ENCODE measurements at regions not wholly inside any gene's neighbourhood (a gene's known extent, or its start where the extent isn't known, plus 50 kb on each side); places are given as distances from the start of the nearest gene placed in this dataset.
"Not testable (repeated sequence)": the region's sequence is repeated elsewhere in the genome, so short reads cannot be mapped to it uniquely, and the experiment has no call there.

DNA sequence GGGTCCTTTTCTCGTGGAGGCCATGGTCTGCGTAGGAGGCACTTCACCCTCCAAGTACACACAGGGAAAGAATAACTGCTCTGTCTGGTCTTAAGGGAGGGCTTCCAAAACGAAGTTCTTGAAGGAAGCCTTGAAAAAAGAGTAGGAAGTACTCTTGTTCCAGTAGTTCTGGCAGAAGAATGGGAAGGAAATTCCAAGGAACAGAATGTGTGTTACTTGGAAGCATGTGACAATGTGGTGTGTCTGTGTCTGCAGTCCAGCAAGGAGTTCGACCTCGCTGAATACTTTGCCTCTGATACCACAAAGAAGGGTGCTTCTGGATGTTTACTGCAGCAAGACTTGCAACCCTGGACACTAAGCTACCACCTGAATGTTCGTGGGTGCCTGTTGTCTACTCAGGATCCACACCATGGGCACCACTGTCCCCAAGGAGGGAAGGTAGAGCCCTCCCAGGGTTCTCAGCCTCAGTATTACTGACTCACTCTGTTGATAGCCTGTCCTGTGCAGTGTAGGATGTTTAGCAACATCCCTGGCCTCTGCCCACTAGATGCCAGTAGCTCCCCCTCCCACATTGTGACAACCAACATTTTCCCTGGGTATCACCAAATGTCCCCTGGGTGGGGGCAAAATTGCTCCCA, 471.6 kb upstream of the CDH4 start:
- no peak for DNase-seq

DNA sequence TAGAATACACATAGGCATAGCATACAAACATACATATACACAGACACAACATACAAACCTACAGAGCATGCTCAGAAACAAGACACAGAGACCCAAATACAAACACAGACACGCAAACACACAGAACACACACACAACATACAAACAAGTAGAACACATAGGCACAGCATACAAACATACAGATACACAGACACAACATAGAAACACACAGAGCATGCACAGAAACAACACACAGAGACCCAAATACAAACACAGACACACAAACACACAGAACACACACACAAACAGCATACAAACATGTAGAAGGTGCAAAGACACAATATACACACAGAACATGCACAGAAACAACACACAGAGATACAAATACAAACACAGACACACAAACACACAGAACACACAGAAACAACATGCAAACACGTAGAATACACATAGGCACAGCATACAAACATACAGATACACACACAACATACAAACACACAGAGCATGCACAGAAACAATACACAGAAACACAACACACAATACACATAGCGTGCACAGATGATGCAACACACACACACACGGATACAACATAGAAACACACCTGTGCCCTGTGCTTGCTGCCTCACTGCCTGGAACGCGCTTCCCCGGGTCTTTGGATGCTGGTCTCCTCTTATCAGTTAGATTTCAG, 469.0 kb upstream of the CDH4 start:
- no peak for DNase-seq

DNA sequence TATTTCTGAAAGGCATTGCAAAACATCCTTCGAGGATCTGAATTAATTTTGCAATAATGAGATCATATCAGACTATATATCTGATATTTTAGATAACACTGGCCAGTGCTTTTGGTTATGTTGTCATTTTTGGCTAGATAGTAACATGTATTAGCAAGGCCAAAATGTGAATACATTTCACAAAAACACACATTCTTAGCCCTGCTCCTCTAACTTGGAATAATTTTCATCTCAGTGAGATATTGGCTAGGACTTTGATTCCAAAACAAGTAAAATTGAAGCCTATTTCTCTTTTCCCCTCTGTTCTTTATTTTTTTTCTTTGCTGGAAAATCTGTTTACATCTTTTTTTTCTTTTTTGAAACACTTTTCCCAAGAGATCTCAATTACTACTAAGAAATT, 466.8 kb upstream of the CDH4 start:
- no peak for DNase-seq

DNA sequence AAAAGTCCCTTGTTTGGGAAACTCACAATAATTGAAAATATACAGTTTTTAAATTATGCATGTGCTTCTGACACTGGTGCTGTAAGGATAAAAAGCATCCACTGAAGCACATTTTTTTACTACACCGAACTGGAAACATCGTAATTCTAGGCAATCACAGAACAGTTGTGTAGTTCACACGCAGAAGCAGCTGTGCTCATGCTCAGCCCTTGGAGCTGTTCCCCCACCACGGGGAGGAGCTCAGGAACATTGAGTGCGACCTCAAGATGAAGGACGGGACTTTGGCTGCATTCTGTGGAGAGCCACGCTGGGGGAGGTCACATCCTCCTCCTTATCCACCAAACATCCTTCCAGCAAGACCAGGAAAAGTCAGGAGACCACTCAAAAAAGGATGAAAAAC, 466.3 kb upstream of the CDH4 start:
- DNase-seq = no peak

DNA sequence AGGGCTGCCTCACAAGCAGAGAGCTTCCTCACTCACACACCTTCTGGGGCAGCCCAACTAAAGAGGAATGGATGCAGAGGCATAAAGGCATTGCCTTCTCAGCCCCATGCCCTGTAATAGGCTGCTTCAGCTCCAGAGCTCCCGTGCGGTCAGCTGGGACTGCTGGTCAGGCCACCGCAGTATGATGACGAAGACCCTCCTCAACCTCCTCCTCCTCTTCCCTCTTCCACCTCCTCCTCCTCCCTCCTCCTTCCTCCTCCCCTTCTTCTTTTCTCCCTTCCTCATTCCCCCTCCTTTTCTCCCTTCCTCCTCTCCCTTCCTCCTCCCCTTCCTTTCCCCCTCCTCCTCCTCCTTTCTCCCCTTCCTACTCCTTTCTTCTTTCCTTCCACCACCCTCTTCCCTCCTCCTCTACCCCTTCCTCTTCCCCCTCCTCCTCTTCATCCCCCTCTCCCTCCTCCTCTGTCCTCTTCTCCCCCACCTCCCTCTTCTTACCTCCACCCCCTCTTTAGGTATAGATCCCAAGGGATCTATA, 465.3 kb upstream of the CDH4 start:
- DNase-seq = no peak

DNA sequence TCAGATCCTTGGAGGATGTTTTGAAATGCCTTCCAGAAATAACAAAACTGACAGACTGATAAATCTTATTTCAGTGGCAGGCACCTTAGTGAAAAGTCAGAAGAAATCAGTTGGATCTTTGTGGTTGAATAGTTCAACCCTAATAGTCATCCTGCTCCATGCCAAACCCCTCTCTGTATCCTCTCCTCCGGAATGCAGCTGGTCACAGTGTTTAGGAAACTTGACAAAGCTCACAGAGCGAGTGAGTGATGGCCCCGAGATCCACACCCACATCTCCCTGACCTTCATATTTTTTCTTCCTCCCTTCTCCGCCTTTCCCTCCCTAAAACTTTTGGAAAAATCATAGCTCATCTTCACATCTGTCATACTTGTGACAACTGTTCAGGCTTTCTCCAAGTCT, 464.8 kb upstream of the CDH4 start:
- no peak for DNase-seq

DNA sequence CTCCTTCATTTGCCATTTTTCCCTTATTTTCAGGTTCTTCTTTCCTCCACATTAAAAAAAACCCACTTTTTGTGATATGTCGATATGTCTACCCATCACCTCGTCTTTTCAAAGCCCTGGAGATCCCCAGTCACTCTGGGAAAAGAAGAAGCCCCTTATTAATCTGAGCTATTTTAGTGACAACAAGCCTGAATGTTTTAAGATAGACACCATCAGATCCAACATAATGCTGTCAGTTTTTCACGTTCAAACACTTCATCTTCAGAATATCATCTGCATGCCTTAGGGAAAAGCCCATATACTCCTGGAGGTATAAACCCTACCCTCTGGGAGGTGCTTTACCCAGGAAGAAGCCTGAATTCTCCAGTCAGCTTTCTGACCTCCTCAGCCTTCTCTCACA, 464.0 kb upstream of the CDH4 start:
- DNase-seq = no peak

DNA sequence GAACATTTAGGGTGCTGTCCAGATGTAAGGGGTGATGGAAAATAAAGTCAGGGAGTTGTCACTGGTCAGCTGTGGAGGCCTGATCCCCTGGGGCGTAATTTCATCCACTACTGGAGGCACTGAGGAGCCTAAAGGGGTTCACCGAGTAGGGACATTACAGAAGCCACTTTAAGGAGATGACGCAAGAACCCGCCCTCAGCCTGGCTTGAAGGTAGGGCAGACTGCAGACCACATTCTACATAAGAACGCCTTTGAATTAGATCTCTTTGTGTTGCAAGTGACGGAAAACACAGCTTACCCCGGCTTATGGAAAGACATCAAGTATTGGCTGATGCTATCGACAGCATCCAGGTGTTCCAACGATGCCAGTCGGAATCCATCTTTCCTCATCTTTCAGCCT, 462.7 kb upstream of the CDH4 start:
- no peak for DNase-seq

DNA sequence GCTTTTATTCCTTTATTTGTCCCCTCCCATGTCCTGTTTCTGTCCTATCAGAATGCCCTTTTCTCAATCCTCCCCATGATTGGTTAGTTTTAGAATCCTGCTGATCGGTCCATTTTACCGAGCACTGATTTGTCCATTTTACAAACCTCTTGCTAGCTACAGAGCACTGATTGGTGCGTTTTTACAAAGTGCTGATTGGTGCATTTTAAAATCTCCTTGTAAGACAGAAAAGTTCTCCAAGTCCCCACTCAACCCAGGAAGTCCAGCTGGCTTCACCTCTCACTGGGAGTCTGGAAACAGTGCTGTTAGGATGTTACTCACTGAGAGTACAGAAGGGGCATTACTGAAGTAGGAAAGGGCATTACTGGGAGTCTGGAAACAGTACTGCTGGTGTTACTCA, 461.7 kb upstream of the CDH4 start:
- DNase-seq = not testable (repeated sequence)

DNA sequence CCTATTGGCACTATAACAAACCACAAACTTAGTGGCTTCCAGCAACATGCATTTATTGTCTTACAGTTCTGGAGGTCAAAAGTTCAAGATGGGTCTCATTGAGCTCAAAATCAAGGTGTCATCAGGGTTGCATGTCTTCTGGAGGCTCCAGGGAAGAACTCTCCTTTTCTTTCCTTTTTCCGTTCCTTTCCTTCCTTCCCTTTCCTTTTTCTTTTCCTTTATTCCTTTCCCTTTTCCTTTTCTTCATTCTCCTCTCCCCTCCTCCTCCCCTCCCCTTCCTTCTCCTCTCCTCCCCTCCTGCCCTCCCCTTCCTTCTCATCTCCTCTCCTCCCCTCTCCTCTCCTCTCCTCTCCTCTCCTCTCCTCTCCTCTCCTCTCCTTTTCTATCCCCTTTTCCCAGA, 460.2 kb upstream of the CDH4 start:
- no peak for DNase-seq

DNA sequence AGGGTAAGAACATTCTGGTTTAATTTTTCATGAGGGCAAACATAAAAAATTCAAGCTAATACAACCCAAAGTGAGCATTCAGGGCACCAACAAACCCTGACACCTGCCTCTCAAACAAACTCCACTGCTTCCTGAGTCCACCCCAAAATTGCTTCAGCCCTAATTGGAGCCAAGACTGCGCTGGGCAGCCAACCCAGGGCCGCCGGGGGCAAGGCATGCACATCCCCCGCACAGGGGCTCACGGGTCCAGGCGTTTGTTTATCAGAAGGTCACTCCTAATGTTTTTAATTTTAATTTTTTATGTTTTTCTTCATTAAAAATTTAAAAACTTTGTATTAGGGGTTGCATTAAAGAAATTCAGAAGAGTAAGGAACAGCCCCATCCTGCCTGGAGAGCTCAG, 459.1 kb upstream of the CDH4 start:
- DNase-seq = no peak

DNA sequence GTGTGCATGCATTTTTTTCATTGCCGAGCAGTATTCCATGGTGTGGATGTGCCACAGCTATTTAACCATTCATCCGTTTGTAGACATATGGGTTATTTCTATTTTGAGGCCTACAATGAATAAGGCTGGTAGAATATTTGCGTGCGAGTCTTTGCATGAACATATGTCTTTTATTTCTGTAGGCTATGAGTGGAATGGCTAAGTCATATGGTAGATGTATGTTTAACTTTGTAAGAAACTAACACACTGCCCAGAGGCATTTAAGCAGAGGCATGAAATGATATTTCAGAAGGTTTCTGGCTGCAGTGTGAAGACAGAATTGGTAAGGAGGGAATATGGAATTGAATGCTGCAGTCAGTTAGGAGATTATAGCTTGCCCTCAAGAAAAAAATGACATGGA, 457.4 kb upstream of the CDH4 start:
- no peak for DNase-seq

DNA sequence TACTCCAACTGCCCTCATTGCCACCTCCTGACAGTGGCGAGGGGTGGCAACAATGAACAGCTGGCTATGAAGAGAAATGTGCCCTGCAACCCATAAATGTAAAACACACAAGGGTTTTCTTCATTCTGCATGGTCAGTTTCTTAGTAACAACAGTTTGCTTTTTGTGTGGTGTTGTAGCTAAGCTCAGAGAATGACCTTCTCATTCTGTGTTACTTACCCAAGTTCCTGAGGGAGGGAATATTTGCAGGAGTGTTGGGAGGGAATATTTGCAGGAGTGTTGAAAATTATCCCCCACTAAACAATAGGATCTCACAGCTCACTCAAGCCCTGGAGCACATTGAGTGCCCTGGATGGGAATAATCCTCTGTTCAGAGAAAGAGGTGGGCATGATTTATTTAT, 456.4 kb upstream of the CDH4 start:
- no peak for DNase-seq

DNA sequence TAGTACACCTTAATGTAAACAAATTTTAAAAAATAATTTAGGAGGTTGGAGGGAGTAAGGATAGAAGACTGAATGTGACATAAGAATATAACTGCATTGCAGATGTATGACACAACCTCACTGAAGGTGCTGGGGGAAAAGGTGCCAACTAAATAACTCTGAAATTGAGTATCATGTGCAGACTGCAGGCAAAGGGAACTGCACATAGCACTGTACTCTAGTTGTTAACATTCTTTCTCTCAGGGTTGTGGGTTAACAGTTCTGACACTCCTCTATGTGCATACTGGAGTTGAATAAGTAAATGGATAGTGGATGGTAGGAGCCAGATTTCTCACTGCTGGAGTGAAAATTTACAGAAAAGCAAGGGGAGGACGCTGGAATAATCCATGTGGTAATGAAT, 451.9 kb upstream of the CDH4 start:
- no peak for DNase-seq

DNA sequence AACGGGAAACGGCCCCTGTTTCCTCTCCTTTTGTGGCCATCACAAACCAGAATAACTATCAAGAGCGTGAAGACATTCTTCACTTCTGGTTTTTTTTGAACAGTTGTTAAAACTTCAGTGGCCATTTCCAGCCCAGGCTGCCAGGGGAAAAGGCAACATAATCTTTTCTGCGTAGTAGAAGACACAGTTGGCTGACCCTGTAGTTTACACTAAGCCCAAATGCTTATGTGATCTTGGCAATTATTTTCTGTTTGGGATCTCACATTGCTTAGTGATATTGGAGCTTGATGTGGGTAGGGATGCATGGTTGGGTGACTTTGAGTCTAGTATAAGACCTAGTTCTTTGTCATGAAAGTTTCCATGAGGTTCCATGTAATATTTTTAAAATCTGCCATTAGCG, 449.4 kb upstream of the CDH4 start:
- no peak for DNase-seq

DNA sequence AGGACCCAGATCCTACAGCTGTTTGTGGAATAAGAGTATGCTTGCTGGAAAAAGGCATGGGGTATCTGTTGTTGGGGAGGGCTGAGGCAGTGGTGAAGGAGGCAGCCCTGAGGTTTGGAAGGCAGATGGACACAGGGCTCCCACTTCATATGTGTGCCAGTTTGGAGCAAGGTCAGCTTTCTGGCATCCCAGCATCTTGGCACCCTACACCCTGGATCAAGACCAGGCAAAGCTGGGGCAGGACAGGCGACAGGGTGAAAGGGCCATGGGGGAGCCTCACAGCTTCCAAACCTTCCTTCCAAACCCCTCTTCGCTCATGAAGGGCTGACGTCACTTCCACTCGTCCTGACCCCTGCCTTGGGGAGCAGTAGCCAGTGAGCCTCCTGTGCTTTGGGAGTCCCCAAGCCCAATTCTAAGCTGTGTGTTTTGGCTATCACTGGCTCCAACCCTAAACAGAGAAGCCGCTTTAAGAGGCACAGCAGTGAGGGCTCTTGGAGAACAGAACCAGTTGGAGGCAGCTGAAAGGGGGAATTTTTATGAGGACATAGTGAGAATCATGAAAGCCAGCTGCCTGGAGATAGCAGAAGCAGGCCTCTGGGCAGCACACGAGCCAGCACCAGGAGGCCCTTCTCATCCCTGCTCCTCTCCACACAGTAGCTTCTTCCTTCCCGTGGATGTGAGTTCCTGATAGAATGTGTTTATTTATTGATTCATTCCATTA, 448.6 kb upstream of the CDH4 start:
- DNase-seq = no peak

DNA sequence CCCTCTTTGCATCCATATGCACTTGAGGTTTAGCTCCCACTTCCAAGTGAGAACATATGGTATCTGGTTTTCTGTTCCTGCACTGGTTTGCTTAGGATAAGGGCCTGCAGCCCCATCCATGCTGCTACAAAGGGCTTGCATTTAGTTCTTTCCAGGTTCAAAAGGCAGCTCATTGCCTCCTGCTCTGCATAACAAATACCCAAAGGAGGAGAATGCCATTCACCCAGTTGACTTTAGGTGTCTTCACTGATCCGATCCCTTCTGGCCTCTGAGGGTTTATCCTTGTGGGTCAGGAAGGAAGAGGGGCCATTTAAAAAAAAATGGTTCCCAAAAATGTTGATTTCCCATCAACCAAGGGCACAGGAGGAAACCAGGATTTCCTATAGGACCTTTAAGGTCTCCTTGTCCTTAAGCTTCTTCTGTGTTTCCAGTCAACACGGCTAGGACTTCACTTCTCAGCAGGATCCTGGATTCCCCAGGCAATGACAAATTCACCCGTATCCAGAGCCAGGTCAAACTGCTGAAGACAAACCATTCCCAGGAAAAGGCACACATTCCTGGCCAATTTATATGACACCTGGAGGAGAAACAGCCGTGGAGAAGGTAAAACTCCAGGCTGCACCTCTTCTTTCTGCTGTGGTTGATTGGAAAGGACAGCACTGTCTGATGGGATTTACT, 447.7 kb upstream of the CDH4 start:
- no peak for DNase-seq

DNA sequence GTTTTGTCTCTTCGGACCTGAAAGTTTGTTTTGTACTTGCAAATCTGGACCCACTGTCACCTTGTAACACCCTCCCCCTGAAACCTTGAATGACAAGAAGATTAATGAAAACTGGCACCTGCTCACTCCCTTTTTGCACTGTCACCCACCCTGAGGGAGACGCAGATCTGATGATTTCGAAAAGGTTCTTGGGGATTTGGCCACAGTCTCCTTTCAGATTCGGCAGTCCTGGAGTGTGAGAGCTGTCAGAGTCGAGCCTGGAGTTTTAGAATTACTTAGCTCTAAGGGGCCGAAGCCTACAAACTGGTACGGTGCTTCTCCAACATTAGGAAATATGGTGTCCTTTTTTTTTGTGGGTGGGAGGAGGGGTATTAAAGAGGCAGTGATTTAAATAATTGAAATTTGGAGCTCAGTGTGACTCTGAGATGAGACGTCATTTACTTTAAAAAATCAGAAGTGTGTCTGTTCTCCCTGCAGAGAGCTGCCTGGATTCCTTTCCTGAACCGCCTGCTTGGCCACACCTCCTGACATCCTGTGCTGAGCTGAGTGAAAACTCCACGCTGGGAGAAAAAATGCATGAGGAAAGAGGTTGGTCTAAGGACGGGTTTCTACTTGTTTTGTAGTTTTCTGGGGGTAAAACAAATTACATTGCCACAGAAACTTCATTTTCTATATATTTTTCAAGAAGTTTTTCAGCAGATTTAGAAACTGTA, 447.0 kb upstream of the CDH4 start:
- DNase-seq = no peak

DNA sequence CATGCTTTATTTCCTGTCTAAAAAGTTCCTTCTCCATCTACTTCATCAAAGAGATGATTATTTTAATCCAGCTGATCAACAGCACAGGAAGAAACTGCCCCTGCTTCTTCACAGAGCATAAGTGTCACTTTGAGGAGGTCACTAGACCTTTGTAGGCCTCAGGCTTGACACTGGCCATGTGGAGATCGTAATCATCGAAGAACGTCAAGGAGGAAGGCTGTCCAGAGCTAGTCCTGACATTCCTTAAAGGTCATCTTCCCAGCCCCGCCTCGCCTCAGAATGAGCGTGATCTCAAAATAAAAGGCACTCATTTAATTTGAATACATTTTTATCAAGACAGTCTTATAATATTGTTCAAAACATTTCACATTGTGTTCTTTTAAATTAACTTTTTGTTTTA, 445.7 kb upstream of the CDH4 start:
- DNase-seq = no peak

DNA sequence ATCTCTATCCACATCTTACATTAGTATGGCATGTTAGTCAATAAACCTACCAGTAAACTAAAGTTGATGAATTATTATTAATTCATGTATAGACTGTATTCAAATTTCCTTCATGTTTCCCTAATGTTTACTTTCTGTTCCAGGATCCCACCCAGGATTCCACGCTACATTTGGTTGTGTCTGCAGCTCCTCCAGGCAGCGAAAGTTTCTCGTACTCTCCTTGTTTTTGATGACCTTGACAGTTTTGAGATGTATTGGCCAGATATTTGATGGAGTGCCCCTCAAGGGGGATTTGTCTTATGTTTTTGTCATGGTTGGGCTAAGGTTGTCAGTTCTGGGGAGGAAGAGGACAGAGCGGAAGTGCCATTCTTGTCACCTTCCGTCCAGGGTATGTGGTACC, 445.2 kb upstream of the CDH4 start:
- DNase-seq = no peak

DNA sequence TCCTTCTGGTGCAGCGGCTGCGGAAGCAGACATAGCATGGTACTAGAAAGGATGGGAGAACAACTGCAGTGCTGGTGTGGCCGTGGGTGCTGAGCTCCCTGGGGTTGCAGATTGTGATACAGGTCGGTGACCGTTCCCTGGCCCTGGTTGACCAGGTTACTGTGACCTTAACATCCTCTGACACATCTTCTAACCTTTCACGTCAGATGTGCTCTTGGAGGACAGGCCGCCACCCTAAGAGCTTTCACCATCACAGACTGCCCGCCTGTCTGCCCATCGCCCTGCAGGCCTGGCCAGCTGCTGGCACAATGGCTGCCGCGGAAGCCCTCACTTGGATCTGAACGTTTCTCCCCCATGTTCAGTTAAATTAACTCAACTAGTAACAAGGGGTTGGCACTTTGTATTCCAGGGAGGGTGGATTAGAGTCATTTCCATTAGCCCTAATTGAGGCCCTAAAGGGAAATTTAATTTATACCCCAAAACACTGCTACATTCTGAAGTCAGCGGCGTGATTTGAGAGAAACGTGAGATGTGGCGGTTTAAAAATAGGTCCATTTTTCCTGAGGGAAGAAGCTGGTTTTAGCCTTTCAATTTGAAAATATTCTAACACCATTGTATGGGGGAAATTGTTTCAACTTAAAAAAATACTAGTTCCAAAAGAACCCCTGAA, 443.9 kb upstream of the CDH4 start:
- no peak for DNase-seq

DNA sequence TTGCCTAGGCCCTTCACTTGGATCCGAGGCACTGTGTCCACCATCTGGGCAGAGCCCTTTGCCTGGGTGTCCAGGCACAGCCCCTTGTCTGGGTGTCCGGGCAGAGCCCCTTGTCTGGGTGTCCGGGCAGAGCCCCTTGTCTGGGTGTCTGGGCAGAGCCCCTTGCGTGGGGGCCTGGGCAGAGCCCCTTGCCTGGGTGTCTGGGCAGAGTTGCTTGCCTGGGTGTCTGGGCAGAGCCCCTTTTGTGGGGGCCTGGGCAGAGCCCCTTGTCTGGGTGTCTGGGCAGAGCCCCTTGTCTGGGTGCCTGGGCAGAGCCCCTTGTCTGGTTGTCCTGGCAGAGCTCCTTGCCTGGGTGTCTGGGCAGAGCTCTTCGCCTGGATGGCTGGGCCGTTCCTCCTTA, 443.4 kb upstream of the CDH4 start:
- no peak for DNase-seq
